Cardiac fibroblast (primary cell): ENCODE measurements at regions not wholly inside any gene's neighbourhood (a gene's known extent, or its start where the extent isn't known, plus 50 kb on each side); places are given as distances from the start of the nearest gene placed in this dataset.
"Not testable (repeated sequence)": the region's sequence is repeated elsewhere in the genome, so short reads cannot be mapped to it uniquely, and the experiment has no call there.

Experiments used
- DNase-seq, 2 donors: peaks; one replicate each; pipeline versions ENCODE4 v3.0.0 to v3.0.0-alpha.2; 2010; ENCODE audit warnings: low read depth in 2 of 2
- H3K4me3 ChIP-seq, 2 donors: replicated peaks in 1 of 2; 1 replicate in 1 of 2; 2 replicates in 1 of 2; pipeline ENCODE4 v1.5.1; 2011; ENCODE audit warnings: low read depth in 2 of 2, low read length in 2 of 2, mild to moderate bottlenecking in 2 of 2, moderate library complexity in 1 of 2
- TF ChIP-seq, protein P1 (sequence below): IDR thresholded peaks from one replicate; pipeline ENCODE4 v1.5.1; 2011; ENCODE audit warnings: low read depth, mild to moderate bottlenecking, low read length, inconsistent platforms

DNA sequence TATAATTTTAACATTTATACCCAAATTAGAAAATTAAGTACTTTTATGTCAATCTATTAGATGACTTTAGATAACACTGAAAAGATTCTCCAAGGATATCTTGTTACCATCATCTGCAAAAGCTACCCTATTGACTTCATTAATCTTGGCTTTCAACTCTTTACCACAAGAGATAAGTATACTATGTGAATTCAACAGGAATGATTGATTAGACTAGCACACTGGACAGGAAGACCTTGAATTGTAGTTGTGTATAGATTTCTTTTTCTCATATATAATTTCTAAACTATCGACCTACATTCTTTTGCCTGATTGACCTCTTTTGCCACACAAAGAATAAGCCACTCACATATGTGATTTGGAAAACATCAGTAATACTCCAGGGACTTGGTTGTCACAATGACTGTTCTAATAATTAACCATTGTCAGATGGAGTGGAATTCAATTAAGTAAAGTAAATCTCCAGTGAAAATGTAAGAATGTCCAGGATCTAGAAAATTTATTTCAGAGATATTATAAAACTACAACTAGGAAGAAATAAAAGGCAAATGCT lies 1132.0 kb downstream of the SORCS1 start:
- TF ChIP-seq, protein P1, sequence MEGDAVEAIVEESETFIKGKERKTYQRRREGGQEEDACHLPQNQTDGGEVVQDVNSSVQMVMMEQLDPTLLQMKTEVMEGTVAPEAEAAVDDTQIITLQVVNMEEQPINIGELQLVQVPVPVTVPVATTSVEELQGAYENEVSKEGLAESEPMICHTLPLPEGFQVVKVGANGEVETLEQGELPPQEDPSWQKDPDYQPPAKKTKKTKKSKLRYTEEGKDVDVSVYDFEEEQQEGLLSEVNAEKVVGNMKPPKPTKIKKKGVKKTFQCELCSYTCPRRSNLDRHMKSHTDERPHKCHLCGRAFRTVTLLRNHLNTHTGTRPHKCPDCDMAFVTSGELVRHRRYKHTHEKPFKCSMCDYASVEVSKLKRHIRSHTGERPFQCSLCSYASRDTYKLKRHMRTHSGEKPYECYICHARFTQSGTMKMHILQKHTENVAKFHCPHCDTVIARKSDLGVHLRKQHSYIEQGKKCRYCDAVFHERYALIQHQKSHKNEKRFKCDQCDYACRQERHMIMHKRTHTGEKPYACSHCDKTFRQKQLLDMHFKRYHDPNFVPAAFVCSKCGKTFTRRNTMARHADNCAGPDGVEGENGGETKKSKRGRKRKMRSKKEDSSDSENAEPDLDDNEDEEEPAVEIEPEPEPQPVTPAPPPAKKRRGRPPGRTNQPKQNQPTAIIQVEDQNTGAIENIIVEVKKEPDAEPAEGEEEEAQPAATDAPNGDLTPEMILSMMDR: no peak
- DNase-seq: no peak
- no peak overlapping the region for H3K4me3 ChIP-seq

DNA sequence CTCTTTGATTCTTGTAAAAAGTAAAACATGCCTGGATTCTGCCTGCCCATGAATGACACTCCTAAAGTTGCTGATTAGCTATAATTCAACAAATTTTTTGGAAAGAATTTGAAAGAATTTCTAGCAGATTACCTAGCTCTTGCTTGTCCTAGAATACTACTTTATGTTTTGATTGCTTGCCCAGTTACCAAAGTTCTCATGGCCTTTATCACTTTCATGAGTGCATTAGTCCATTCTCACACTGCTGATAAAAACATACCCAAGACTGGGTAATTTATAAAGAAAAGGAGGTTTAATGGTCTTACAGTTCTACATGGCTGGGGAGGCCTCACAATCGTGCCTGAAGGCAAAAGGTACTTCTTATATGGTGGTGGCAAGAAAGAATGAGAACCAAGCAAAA lies 1137.3 kb downstream of the SORCS1 start:
- H3K4me3 ChIP-seq: no peak overlapping the region
- no peak for DNase-seq
- TF ChIP-seq, protein P1: no peak

DNA sequence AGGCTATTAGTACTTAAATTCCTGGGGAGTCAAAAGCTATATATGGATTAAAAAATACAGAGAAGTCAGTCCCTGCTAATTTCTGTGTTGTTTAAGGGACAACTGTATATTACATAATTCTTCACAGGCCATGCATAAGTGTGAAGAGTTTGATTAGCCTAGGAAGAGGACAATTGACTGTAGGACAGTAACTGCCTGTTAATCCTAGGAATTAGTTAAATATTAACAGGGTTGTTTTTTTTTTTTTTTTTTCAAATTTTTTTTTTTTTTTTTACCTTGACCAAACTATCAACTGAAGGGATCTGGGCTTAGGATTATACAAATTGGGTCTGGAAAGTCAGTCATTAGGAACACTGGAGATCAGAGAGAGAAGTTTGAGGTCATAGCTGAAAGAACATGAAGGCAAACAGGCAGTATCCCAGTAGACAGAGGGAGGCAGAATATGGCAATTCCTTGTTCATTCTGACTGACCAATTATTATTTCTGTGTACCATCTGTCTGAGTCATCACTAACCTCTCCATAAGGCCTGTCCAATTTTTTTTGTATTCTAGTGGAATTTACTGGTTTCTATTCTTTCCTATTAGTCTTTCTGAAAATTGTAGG lies 1139.2 kb downstream of the SORCS1 start:
- H3K4me3 ChIP-seq: no peak overlapping the region
- TF ChIP-seq, protein P1: no peak
- no peak for DNase-seq

DNA sequence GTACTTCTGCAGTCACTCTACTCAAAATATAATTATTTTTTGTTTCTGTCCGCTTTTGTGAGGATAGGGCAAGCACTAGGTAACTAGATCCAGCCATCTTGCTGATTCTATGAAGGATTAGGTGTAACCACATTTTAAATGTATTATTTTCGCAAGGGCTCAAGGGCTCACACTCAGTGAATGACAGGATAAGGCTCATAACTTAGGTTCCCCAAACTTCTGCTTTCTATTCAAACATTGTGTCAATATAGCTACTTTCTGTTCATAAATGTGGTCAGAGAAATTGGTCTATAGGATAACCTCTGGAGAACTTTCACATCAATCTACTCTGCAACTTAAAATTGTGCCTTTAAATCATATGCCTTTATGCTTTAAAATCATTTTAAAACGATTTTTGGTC lies 1141.2 kb downstream of the SORCS1 start:
- DNase-seq: no peak
- TF ChIP-seq, protein P1: no peak

DNA sequence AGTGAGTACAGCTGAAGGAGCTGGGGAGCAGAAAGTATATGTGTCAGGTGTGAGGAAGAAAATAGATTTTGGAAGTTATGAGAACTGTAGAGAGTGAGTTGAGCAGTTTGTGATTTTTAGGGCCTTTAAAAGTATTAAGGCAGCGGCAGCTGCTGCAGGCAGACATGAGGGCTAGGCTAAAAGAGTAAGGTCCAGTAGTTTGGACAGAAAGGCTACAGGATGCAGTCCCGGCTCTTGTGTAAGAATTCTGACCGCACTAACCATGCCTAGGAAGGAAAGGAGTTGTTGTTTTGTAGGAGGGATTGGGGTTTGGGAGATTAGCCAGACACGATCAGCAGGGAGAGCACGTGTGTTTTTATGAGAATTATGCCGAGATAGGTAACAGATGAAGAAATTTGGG lies 1144.9 kb downstream of the SORCS1 start:
- DNase-seq, H3K4me3 ChIP-seq: not testable (repeated sequence)

More for the DNA sequence above, 1141.2 kb downstream of the SORCS1 start:
- no peak overlapping the region for H3K4me3 ChIP-seq

DNA sequence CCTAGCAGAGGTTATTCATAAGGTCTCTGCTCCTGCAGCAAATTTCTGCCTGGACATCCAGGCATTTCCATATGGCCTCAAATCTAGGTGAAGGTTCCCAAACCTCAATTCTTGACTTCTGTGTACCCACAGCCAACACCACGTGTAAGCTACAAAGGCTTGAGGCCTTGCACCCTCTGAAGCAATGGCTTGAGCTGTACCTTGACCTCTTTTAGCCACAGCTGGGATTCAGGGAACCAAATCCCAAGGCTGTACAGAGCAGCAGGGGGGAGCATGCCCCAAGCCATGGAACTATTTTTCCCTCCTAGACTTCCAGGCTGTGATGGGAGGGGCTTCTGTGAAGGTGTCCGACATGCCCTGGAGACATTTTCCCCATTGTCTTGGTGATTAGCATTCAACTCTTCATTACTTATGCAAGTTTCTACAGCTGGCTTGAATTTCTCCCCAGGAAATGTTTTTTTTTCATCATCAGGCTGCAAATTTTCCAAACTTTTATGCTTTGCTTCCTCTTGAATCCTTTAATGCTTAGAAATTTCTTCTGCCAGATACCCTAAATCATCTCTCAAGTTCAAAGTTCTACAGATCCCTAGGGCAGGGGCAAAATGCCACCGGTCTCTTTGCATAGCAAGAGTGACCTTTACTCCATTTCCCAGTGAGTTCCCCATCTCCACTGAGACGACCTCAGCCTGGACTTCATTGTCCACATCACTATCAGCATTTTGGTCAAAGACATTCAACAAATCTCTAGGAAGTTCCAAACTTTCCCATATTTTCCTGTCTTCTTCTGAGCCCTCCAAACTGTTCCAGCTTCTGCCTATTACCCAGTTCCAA lies 1148.9 kb downstream of the SORCS1 start:
- DNase-seq, H3K4me3 ChIP-seq: not testable (repeated sequence)

DNA sequence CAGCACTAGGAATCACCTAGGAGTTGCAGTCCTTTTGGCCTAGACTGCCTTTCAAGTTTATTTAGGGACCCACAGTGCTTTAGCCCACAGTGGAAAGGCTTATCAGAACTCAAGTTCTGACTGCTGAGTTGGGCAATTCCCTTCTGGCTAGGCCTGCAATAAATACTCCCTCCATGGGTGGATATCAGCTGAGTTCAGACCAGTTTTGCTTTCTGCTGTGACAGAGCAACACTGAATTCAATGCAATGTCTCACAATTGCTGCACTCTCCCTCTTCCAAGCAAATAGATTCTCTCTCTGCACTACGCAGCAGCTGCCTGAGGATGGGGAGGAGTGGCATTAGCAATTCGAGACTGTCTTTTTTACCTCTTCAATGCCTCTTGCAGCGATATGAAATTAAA lies 1153.3 kb downstream of the SORCS1 start:
- DNase-seq: no peak
- TF ChIP-seq, protein P1: no peak
- no peak overlapping the region for H3K4me3 ChIP-seq
